ENCODE measurements at regions not wholly inside any gene's neighbourhood (a gene's known extent, or its start where the extent isn't known, plus 50 kb on each side); places are given as distances from the start of the nearest gene placed in this dataset.
"Not testable (repeated sequence)": the region's sequence is repeated elsewhere in the genome, so short reads cannot be mapped to it uniquely, and the experiment has no call there.

DNA sequence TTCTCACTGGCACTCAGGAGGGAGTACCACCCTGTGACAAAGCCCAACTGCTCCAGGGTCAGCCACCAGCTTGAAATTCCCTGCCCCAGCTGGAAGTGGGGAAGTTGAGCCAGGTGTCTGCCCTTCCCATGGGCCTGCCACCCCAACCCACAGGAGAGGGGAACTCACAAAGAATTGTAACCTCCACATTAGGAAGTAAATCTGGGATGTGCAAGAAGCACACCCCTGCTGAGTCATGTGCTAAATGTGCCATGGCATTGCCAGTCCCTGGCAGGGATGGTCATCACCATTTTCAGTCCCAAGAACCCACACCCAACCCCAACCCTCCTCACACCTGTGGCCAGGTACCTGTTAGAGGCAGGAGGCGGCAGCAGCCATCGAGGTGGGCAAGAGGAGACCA lies 165.2 kb upstream of the THBS1 start:
- FAIRE-seq = no peak
- DNase-seq (ENCODE audit: insufficient read length, low spot score) = no peak

DNA sequence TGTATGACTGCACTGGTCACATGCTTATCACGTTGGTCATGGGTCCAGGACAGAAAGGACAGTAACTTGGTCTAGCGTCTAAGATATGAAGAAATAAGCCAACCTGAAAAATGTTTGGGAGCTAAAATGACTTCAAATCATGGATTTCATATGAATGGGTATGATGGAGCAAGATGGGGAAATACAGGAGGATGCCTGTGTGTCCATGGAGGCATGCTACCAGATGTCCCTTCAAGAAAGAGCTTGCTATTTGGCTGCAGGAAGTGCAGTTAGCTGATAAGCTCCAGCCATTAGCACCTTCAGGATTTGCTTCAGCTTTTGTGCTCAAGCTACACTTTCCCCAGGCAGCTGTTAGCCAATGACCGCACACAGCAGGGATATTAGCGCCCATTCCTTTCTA lies 164.6 kb upstream of the THBS1 start:
- DNase-seq (ENCODE audit: insufficient read length, low spot score) (no peak), FAIRE-seq (no peak)

DNA sequence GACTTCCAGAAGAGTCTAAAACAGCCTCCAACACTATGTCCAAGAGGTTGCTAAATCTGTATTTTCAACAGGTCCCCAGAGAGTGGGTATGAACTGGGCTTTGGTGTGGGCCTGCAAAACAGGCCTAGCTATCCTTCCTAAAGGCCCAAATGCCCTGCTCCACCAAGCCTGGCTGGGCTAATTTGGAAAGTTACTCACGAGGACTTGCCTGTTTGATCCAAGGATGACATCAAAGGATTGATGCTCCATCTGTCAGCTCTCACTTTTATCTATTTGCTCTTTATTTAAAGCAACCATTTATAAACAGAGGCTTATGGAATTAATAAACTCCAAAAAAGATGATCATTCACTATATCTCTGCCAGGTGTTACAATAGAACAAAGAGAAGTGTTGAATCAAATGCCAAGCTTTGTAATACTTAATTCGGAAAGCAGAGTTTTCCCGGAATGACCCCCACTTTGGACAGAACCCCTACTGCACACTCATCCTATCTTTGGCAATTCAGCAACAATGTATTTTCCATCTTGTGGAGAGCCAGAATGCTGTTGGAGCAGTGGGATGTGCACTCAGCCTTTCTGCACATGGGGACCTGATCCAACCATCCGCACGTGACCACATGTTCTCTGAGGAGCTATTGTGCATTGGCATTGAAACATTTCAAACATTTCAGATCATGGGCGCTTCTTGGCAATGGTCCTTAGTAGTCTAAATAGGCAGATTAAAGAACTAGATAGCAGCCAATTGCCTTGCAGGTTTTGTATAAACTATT lies 163.3 kb upstream of the THBS1 start:
- no peak for FAIRE-seq
- no peak for DNase-seq (ENCODE audit: insufficient read length, low spot score)

DNA sequence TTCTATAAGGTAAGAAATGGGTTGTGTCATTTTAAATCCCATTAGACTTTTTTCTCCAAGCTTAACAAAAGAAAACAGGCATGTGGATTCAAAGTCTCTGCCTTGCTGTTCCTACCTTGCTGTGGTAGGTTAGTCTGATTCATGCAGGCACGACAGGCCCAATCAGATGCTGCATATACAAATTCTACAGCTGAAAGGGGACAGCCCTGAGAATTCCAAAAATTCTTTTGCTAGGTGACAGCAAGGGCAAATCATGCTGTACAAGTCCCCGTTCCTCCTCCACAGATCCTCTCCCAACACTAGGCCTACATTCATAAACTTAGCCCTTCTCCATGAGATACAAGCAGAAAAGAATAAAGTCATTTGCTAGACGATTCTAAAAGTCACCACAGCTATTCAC lies 161.2 kb upstream of the THBS1 start:
- no peak for DNase-seq (ENCODE audit: insufficient read length, low spot score)
- FAIRE-seq = no peak

DNA sequence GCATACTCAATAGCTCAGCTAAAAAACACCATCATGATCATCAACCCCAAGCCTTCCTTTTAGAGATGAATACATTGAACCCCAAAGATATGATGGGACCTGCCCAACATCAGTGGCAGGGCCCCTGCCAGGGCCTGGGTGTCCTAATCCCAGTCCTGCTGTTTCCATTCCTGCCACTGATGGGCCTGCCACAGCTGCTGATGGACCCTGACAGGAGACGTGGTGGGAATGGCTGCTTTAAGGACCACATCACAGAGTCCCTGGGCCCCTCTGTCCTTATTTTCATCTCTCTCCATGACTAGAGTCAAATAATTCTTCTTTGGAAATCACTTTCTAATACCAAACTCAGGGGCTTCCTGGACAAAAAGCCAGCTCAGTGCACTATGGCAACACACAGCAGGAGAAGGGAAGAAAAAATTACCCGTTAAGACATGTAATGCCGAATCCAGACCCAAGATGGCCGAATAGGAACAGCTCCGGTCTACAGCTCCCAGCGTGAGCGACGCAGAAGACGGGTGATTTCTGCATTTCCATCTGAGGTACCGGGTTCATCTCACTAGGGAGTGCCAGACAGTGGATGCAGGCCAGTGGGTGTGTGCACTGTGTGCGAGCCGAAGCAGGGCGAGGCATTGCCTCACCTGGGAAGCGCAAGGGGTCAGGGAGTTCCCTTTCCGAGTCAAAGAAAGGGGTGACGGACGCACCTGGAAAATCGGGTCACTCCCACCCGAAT lies 160.6 kb upstream of the THBS1 start:
- not testable (repeated sequence) for DNase-seq (ENCODE audit: insufficient read length, low spot score); FAIRE-seq

DNA sequence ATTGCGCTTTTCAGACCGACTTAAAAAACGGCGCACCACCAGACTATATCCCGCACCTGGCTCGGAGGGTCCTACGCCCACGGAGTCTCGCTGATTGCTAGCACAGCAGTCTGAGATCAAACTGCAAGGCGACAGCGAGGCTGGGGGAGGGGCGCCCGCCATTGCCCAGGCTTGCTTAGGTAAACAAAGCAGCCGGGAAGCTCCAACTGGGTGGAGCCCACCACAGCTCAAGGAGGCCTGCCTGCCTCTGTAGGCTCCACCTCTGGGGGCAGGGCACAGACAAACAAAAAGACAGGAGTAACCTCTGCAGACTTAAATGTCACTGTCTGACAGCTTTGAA lies 160.1 kb upstream of the THBS1 start:
- FAIRE-seq; DNase-seq (ENCODE audit: insufficient read length, low spot score): not testable (repeated sequence)

DNA sequence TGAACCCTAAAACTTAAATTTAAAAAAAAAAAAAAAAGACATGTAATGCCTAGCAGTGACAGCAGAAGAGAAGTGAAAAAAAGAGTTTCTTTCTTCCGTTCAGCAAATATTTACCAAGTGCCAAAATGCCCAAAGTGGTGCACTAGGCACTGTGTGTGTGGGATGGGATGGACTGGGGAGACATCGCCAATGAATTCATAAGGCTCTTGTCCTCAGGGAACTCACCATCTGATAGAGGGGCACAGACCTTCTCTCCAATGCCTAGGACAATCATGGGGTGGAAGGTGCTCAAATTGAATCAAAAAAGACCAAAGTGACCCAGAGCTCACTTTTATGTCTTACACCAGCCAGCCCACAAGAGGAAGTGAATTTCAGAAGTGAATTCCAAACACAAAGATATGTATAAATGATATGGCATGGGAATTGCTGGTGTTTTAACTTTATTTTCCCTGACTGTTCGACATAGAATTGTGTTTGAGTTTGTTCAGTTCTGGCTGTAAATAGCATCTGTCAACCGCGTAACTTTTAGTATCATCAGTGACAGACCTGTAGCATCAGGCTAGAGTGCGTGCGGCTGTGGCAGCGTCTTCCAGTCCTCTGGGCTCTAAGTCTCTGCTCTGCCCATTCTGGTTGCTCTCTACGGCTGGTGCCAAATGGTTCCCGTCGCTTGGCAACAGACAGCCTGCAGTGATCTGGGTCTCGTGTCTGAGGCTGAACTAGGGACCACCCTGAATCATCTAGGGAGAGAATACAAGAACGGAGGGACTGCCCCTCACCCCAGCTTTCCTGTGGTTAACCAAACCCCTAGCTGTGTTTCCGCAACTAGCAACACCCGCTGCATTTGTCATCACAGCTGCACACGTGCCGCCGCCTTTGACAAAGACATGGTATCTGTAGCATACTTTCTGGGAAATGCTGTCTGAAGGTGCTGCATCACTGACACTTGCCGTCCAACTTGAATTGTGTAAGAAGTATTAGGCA lies 154.0 kb upstream of the THBS1 start:
- peak; percentile 84 for FAIRE-seq
- DNase-seq (ENCODE audit: insufficient read length, low spot score) = peak; percentile 39

DNA sequence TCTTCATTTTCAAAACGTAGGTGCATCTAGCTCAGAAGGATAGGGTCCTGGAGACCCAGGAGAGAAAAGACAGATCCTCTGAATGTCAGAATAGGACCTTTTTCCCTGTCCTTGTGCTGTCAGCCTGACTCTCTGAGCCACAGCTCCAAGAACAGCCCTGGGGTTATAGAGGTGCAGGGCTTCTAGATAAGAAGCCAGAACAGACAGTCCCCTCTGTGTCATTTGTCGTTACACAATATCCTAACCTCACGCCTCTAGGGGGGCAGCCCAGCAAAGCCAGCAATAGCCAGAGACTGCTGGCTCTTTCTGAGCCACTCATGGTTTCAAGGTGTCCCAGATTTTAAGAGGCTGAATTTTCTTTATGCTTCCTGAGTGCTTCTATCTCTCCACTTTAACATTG lies 153.2 kb upstream of the THBS1 start:
- no peak for DNase-seq (ENCODE audit: insufficient read length, low spot score)
- FAIRE-seq = no peak

DNA sequence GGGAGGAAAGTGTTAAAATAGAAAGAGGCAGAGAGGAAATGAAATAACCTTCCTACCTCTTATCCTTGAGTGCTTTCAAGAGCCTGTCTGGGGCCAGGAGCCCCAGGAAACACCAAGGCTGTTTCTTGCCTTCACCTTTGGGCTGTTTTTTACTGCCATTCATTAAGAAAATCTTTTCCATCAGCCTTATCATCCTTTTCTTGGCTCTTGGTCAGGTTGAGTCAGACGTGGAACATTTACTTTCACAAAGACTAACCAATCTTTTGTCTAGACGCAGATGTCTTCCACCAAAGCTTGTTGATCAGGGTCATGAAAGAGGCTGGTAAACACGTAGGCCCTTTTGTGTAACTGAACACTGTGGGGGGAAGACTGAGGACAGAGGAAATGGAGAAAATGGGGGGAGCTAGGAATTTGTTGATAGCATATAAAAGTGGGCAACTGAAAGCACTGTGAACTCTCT lies 151.0 kb upstream of the THBS1 start:
- DNase-seq (ENCODE audit: insufficient read length, low spot score) (peak; percentile 21), FAIRE-seq (peak; percentile 39)

DNA sequence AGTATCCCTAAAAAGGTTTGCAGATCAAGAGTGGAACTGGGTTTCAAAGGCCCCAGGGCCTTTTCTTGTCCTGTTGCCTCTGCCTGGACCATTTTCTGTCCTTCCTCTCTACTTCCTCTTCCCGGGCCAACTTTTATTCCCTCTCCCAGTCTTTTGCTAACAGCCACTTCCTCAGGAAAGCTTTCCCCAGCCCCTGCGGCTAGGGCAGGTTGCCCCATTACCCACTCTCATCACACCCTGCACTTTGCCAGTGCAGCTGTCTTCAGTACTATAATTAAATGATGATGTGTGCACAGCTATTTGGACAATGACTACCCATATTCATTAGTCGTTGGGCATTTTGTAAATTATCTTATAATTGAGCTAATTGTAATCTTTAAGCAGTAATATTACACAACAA lies 150.5 kb upstream of the THBS1 start:
- no peak for FAIRE-seq
- DNase-seq (ENCODE audit: insufficient read length, low spot score) = no peak

DNA sequence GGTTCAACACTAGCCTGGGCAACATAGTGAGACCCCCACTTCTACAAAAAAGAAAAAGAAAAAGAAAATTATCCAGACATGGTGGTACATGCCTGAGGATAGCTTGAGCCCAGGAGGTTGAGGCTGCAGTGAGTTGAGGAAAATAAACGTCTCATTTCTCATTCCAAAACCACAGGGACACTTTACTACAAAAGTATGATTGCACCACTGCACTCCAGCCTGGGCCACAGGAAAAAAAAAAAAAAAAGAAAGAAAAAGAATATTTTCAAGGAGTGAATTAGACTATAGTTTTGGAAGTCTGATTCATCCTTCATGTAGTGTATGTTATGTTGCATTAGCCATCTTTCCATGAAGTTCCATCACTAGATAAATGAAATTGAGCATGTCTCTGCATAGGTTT lies 149.5 kb upstream of the THBS1 start:
- FAIRE-seq = no peak

DNA sequence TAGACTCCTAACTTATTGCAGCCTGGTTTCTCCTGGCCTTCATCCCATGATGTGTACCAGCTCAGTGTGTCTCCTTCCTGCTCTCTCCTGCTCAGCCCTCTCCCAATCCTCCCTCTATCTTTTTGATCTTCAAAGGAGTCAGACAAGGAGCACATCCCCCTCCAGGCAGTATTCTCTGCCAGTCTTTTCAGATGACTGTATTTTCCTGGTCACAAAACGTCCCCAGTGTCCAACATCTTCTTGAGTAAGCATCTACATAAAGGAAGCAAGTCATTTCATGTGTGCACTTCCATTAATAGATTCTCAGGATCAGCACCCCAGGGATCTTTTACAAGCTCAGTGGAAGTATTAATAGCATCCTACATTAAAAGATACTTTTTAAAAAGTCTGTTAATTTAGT lies 148.9 kb upstream of the THBS1 start:
- no peak for FAIRE-seq
- no peak for DNase-seq (ENCODE audit: insufficient read length, low spot score)

More for the DNA sequence above, 149.5 kb upstream of the THBS1 start:
- DNase-seq (ENCODE audit: insufficient read length, low spot score) = no peak

DNA sequence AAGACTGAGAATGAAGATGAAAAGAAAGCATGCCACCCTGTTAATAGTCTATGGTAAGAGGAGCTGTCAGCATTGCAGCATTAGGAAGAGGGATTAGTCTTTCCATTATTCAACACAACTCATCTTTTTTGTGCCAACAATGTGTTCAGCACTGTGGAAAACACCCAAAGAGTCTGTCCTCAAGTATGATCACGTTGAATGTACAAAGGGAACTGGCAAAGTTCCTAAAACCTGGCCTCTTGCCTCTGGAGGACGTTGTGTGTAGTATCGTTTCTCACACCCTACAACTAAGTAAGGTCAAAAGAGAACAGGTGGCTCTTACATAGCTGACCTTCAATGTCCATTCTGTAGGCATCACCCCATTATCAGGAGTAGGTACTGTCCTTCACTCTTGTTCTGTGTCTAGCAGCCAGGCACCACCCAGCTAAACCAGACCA lies 147.9 kb upstream of the THBS1 start:
- DNase-seq (ENCODE audit: insufficient read length, low spot score) = no peak
- FAIRE-seq = no peak

DNA sequence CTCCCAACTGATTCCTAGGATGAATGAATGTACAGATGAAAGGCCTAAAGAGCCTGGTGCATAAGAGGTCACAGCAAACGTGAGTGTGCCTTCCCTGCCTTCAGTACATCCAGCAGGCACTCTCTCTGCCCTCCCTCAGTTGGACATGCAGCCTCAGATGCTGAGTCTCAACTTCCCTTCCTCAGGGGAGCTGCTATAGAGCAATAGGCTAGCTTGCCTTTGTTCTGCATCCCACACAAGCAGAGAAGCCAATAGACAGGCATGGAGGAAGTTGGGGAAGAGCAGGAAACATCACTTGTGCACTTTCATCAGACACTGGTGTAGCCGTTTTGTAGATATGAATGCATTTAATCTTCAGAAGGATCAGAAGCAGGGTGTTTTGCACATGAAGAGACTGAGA lies 147.5 kb upstream of the THBS1 start:
- no peak for DNase-seq (ENCODE audit: insufficient read length, low spot score)
- FAIRE-seq = no peak

DNA sequence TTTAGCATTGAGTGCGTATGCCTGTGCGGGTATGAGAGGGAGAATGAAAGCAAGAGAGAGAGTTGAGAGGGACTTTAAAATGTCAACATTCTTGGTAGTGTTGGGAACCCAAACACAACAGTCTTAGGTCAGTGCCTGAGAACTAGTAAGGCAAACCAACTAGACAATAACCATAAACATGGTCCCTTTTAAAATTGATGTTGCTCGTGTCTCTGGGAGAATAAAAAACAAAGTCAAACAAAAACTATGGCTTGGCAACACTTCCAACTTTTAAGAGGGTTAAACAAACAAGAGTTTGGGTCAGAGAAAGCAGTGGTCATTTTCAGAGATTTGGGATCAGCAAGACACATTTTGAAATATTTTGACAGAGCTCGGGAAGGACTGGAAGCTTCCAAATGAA lies 146.7 kb upstream of the THBS1 start:
- FAIRE-seq (no peak), DNase-seq (ENCODE audit: insufficient read length, low spot score) (no peak)

DNA sequence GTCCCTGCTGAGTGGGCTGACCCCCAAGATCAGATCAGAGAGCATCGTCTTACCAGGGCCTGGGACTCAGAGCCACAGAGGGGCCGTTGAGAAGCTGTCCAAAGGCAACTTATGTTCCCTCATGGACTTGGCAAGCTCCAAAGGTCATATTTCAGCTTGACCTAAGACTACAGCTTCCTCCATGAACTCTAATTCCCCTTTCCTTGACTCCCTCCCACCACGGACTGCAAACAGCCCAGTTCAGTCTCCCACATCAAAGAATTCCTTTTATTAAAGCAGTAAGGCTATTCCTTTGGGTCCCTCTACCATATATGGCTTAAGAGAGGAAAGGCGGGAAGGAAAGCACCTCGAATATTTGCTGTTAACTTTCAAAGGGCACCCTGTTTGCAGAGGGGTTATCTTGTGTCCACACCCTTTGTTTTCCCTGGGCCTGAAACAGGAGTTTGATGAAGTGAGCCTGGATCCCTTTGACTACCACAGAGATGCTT lies 146.1 kb upstream of the THBS1 start:
- FAIRE-seq (no peak), DNase-seq (ENCODE audit: insufficient read length, low spot score) (no peak)

DNA sequence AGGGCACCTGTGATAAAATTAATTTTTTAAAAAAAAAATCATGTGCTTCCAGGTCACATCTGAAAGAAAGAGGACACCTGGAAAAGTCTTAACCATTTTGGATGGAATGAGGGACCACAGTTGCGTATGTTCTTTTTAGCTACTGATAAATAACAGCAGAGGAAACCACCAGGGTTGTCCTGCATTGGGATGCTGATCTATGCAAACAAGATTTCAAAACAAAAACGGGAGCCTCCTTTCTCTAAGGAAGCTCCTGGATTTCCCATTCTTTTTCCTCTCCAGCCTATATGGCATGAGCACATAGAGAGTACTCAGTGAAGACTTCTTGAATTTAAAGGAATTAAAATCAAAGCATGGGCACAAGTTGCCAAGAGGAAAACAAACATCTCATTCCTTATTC lies 145.6 kb upstream of the THBS1 start:
- DNase-seq (ENCODE audit: insufficient read length, low spot score) = no peak
- FAIRE-seq = no peak

DNA sequence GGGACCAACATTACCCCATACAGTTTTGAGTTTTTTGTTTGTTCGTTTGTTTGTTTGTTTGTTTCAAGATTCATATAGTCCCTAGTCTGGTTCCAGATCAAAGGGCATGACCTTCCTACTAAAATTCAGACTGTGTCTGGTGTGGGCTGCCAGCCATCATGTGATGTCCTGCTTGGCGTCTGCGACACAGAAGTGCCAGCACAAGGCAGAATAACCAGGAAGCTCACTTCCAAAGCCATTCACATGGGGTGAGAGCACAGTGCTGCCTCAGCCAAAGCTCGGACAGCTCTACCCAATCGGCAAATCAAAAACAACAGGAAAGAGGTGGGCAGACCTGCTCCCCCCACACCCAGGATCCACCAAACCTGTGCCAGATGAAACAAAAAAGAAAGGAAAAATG lies 142.6 kb upstream of the THBS1 start:
- DNase-seq (ENCODE audit: insufficient read length, low spot score) (no peak), FAIRE-seq (no peak)

DNA sequence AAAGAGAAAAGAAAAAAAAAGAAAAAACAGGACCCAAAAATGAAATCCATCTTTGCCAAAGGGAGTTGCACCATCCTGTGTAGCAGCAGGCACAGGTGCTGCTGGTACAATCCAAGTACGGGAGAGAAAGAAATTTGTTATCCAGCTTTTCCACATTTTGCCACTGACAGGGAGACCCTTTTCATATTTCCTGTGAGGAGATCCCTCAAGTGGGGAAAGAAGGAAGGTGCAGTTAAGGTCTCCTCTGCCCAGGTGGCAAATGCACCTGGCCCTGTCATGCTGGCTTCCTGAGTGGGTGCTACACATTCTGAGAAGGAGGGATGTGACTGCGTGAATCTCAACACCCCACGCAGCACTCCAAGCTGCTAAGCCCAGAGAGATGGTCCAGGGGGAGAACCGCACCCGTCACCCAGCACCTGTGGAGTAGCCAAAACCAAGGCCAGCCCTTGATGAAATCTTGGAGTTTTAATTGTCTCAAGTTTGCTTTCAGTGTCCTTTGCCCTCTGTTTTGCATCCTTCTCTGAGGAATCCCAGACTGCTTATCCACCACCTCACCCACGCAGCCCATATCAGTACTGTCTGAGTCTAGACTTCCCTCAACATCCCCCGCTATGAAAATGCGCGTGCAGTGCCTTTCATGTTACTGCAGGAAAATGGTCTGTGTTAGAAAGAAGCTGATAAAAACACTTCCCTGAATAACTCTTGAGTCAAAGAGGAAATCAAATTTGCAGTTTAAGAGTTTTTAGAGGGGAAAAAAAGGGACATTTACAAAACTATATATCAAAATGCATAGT lies 141.9 kb upstream of the THBS1 start:
- no peak for DNase-seq (ENCODE audit: insufficient read length, low spot score)
- no peak for FAIRE-seq

DNA sequence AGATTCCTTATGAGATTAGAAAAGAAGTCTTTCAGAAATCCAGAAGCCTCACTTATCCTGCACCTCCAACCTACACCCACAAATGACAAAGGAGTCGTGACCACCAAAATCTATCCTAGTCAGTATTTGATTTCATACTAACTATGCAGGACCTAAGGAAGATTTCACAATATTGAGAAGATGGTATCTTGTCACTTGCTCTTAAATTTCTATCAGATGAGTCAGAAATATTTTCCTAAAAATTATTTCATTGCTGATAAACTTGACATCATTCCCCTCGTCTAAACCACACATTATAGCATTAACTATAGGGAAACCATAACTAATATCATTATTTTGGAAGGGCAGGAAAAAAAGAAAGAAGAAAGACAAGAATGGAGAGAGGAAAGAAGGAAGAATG lies 138.0 kb upstream of the THBS1 start:
- FAIRE-seq (no peak), DNase-seq (ENCODE audit: insufficient read length, low spot score) (no peak)

Measured in GM19239 (cell line).